ENCODE measurements at regions not wholly inside any gene's neighbourhood (a gene's known extent, or its start where the extent isn't known, plus 50 kb on each side); places are given as distances from the start of the nearest gene placed in this dataset.

DNA sequence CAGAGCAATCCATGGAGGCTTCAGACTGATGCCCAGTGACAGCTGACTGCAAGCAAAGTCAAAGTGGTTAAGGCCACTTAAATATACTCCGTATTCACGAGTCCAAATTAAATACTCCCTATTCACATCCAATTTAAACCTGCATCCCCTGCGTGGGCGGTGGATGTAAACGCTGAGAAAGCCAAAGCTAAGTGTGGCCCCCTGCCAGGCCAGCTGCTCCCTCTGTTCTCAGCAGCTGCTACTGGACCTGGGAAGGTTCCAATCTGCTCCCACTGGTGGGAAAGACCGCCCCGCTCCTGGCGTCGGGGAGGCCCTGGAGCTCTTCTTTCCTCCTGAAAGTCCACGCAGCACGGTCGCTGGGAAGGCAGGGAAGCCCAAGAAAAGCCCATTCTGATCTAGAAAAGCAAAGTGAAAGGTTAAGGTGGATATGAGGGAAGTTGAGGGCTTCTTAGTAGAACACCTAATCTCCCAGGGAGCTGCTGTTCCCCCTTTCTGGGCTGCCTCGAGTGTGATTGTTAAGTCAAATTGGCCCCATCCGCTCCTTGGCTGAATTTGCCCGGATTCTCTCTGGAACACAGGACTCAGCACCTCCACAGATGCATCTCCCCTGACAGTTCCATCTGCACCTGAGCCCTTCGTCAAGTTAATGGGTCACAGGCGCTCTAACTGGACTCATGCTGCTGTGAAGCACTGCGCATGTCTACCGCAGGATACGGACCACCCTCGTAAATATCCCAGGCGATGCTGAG, 205.5 kb downstream of the USP12 start:
- no peak for DNase-seq

DNA sequence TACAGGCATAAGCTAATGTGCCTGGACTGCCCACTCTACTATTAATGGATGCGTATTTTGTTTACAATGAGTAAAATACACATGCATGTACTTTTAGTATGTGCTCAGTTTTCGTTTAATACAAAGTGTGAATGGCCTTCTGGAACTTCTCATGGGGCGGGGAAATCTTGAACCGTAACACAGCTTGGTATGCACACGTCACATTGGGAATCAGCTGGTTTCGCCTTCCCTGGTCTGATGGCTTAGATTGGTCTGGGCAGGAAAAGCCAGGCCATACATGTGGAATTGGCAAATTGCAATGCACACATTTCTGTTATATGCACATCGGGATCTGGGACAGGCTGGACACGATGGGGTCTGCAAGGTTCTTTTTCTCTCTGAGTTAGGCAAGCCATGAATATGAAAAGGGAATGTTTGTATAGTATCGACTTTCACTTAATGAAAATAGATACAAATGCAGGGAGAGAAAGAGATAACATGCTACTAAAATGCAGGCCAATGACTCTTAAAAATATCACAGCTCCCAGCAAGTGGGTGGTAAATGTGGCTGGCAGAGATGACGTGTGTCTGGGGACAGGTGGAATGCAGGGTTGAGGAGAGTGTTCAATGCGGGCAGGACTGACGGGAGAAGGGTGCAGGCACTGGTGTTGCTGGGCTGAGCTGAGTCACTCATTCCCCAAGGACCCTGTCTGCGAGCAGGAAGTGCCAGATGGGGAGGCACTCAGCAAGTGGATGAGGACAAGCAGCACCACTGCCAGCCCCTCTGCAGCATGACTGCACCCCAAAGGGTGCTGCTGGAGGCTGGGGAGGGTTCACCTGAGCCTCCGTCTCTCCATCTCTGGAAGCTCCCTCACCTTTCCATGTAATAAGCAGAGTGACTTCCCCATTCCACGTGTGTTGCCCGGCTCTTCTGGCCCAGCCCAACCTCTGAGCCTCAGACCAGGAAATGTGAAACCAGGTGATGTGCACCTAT, 204.0 kb upstream of the GPR12 start:
- no peak for DNase-seq

DNA sequence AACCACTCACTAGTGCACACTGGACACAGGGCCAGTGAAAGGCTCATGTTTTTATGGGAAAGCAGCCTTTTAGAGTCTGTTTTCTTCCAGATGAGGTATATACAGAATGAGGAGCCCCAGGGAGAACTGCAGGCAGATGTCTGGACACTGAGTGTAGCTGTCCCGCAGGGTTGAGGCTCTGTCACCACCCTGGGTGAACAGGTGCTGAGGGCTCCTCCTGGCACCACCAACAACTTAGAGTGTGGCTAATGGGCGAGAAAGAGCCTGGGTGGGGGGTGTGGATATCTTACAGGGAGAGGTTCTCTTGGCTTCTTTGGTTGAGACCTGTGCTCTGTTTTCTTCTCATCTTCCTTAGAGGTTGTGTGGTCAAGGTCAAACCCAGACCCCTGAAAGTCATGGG, 202.1 kb upstream of the GPR12 start:
- no peak for DNase-seq

DNA sequence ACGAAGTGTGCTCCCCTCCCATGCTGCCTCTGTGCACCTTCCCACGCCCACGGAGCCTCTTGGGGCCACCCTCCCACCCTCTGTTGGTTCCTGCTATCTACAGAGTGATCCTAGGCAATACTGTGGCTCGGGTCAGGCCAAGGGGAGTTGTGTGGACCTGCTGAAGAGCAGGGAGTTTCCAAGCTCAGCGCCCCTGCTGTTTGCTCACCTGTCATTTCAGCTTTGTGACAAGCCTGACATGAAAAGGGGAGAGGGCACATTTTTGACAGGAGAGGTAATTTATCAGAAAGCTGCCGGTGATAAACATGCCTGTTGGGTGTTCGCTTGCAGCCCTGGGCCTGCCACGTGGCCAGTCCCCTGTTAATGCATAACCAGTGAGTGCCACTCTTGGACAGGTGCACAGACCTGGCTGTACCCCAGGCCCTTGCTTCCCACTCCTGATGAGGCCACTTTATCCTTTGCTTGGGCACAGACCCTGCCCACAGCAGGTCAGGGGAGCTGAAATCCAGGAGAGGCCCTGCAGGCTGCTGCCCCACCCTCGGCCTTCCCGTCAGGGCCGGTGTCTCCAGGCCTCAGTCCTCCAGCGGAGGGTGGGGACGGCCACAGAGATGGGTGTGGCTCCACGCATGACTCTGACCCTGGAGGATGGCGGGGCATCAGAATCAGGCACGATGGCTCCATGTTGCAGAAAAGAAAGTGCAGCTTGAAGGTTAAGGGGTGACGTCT, 201.5 kb upstream of the GPR12 start:
- DNase-seq = no peak

DNA sequence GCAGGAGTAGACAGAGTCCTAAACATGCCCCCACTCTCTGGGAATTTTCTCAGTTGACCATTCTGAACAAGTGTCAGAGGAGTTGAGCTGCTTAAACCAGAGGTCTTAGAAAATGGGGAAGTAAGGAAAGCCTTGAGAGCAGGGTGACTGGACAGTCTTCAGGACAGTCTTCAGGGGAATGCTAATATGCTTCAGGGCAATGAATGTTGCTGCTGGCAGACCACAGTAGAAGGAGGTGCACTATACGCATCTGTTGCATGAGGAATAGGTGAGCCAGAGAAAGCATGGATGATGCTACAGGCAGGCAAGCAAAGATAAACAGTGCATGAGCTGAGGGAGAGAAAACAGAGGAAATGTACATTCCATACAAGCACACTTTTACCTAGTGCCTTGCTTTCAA, 196.6 kb upstream of the GPR12 start:
- no peak for DNase-seq

DNA sequence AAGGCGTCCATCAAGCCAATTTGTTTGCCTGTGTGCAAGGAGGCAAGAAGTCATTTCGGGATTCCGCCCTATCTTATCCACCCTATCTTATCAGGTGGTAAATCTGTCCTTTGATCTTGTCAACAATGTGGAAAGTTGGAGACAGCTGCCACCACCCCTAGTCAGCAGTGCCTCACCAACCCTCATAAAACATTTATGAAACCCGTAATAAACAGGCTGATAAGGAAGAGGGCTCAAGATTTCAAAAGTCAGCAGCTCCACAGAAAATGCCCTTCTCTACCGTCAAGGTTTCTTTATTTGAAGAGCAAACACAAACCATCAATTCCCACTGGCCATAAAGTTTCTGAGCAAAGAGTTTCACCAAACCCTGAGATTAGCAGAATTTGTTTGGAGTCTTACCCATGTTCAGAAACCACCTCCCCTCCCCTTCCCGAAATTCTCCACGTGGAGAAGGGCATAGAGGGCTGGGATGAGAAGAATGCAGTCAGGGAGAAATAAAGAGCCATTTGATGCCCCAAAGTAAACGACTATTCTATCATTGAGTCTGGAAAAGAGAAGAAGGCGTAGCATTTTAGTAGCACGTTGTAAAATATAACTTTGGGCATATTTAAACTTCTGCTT, 196.0 kb upstream of the GPR12 start:
- no peak for DNase-seq

DNA sequence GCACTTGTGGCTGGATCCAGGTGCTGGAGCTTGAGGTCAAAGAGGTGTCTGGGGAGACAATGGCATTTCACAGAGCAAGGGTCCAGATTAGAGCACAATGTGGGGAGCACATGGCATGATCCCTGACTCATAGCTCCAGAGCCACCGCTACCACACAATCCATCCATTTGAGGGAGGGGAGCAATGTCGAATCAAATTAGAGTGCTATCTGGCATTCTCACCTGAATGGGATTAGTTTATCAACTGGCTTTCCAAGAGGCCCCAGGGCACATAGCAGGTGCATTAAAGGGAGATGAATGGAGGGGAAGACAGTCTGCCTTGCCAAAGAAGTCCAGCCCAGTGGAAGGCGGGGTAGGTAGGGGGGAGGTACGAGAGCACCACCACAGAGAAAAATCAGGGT, 194.4 kb upstream of the GPR12 start:
- DNase-seq = no peak

DNA sequence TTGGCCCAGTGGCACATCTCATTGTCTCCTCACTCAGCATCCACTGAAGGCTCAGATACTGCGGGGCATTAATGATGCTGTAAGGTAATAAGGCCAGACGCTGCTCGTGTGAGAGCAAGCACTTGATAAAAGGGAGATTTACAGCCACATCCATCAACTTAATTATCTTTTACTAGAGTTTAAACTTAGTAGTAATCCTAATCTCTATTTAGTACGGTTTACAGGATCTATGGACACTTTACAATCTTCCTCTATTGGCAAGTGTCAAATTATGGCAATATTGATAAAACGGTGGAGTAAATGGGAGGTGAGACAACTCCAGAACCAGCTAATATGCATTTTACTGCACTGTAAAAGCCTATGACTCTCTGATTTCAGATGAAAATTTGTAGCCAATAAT, 192.7 kb upstream of the GPR12 start:
- DNase-seq = no peak

DNA sequence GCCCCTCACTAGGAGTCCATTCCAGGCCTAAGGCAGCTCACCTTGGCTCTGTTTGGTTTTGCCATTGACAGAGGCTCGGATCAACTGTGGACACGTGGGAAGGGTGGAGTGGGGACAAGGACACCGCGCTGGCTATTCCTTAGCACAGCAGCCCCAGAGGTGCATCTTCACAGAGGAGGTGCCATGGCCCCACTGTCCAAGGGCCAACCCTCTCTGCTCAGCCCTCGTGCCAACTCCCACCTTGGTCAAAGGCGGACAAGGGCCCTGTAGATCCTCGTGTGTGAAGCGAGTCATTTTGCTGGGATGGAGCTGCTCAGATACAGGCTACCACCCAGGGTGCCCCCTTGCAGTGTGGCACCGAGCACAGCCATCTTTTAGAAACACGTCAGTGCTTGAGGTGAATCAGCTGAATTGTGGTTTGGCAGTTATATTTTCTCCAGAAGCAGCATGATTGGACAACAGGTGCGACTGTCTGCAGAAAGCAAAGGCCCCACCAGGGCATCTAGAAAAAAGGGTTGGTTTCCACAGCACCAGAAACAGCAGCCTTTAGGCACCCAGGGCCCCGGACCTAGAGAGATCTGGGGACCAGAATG, 192.1 kb upstream of the GPR12 start:
- DNase-seq = no peak

DNA sequence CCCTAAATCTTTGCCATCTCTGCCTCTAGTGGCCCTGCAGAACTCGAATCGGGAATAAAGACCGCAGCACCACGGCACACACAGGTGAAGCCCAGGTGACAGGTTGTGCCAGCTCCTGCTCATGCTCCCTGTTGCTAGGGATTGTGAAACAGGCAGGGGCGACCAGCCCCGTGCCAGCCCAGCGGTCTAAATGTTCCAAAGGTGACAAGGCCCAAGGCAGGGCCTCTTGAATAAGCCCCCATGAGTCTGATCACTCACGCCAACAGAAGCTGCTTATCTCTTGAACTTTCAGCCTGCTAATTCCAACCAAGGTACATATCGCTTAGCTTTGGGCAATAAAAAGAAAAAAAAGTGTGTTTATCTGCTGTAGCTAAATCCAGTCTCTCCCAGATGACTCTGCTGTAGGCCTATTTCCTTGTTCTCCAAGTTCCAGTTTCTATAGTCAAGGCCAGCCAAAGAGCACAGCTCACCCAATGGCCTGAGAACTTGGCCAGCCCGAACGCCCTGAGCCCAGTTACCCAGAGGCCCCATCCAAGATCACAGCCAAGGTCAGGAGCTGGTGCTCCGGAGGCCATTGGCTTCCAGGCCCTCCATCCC, 191.1 kb upstream of the GPR12 start:
- DNase-seq = no peak

DNA sequence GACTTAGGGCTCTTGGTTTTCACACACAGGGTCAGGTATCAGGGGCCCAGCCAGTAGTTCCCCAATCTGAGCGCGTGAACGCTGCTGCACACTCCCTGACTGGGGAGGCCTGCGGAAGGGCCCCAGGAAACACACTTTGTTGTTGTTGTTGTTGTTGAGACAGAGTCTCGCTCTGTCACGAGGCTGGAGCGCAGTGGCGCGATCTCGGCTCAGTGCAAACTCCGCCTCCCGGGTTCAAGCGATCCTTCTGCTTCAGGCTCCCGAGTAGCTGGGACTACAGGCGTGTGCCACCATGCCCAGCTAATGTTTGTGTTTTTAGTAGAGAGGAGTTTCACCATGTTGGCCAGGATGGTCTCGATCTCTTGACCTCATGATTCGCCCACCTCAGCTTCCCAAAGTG, 190.4 kb upstream of the GPR12 start:
- DNase-seq = no peak

DNA sequence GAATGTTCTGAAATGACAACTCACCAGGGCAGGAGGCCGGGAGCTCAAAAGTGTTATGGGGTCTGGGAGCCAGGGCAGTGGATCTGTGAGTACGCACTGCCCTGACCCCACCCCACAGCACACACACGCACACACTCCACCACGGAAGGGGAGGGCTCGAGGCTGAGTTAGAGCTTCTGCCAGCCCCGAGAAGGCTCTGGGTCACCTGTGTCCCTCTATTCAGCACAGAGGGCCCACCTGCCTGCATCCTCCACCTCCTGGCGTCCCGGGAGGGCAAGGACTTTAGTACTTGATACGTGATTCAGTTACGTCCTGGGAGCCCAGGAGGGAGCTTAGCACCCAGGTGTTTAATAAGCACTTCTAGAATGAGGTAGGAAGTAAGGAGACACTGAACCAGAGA, 190.0 kb upstream of the GPR12 start:
- no peak for DNase-seq

DNA sequence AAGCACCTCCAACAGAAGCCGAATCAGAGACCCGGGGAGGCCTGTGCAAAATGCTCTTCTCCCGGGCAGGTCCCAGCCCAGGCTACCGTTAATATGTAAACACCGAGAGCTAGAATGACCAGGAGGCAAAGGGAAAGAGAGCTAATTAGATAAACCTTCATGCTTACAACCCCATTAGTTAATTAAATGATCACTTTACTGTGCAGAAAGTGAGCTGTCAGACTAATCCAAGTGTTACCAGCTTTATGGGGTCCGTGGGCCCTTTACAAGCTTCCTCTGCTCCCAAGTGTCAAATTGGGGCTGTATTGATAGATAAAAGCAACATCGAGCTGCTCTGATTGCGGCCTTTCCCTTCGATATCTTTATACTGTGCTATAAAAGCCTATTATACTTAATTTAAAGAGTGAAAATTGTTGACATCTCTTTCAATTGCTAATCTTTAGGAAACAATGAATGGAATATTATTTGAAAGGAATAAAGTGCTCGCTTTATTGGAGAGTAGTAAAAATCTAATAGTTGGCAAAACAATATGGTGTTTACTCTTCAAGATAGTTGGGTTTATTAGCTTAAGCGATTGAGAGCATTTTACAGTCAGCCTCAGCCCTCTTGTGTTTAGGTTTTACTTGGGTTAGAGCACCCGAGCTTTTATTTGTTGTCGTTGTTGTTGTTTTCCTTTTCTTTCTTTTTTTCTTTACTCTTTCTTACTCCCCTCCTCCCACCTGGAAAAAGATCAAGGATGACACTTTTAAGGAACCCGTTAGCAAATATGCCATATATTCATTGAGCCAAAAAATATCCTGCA, 189.3 kb upstream of the GPR12 start:
- DNase-seq = no peak

DNA sequence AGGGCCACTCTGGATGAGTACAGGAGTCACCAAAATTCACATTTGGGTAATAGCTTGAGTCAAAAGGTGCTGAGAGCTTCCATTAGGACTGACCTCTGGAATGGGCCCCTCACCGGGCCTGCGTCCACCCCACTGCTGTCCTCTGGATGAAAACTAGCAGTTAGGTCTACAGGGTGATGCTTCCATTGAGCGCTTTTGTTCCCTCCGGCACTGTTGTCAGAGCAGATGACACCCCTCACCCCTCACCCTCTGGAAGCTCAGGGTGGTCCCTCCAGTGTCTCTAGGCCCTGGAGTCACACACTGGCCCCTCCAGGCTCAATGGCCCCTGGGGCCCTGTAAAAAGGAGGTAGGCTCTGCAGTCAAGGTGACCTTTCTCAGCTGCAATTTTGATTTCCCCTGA, 187.8 kb upstream of the GPR12 start:
- DNase-seq = no peak

DNA sequence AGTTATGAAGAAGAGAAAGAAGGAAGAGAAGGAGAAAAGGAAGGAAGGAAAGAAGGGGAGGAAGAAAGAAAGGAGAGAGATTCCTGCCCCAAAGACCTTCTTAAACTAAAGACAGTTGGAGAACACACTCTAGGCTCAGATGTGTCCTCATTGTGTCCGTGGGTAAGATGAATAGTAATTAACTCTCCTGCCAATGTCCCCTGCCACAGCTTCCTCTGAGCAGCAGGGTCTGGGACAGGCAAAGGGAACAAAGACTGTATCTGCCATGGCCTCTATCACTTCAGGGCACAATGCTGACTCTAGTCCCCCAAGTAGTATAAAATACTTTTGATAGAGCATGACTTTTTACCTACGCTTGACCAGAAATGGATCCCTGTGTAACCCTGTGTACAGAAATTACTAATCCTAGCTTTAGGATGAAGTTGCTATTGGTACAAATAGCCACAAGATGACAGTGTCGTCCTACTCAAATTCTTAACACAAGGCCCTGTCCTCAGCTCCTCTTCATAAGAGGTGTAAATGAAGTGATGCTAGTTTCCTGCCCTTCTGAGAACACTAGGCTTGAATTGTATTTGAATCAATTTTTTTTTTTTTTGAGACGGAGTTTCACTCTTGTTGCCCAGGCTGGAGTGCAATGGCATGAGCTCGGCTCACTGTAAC, 186.2 kb upstream of the GPR12 start:
- no peak for DNase-seq

DNA sequence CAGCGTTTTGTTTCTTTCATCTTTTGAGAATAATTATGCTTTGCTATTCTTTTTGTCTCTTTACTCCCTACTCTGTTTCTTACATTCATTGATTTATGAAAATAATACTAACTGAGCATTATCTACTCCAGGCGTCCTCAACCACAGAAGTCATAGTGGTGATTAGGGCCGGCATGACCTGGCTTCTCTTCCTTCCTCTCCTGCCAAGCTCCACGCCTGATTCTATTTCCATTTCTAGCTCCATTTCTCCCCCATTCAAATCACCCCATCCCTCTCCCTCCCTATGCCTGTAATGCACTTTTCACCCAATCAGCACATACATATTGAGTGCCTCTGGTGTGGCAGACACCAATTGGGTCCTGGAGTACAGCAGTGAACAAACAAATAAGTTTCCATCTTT, 183.2 kb upstream of the GPR12 start:
- no peak for DNase-seq

DNA sequence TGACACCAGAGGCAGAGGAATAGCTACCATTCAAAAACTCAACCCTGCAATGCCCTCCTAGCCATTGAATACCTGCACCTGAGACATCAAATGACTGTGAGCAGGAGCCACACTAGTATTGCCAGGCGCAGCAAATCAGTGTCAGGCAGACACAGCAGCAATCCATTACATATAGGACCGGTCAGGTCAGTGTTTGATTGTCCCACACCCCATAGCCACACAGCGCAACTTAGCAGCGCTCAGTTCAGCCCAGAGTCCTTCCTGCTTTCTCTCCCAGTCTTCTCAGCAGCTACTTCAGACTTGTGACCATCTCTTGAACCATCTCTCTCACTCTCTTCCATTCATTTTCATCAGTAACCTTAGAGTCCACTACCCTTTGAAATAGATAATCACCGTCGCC, 181.6 kb upstream of the GPR12 start:
- DNase-seq = no peak

DNA sequence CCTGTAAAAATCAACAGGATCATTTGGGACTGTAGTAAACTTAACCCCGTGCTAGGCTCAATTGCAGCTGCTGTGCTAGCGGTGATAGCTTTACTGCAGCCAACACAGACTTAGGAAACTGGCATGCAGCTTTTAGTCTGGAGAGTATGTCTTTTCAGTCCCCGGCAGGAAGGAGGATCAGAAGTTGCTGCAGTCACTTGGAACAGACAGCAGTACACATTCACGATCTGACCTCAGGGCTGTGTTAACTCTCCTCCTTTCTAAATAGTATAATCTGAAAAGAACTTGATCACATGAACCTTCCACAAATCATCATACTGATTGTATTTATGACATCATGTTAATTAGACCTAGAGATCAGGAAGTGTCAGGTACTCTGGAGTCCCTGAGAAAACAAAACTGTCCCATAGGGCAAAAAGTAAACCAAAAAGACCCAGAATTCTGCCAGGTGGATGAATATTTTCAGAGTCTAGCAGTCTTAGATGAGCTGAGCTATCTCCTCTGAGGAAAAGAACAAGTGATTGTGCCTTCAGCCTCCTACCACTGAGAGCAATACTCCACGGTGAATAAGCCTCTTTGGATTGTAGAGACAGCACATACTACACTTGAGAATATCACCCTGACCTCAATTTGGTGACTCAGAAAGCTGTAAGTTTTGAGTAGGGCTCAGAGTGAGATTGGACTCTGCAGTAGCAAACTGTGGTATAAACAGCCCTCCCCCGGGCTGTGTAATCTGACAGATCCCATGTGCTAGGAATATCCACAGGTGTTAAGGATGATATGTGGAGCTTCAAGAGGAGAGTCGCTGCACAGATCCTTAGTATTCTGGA, 181.0 kb upstream of the GPR12 start:
- no peak for DNase-seq

DNA sequence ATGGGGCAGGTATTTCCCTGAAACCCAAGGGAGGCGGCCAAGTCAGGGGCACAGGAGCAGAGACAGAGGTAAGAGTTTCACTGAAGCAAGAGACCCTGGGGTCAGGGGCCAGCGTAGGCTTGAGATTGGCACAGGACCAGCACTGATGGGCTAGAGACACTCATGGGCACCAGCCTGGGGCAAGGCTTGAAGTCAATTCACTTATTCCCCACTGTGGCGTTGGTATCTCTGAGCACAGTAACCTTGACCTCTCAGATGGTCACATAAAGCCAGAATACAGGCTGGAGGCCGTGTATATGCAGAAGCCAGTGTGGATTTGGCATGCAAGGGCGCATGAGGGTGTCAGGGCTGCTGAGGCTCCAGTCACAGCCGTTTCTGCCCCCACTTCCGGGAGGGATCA, 173.5 kb upstream of the GPR12 start:
- no peak for DNase-seq

DNA sequence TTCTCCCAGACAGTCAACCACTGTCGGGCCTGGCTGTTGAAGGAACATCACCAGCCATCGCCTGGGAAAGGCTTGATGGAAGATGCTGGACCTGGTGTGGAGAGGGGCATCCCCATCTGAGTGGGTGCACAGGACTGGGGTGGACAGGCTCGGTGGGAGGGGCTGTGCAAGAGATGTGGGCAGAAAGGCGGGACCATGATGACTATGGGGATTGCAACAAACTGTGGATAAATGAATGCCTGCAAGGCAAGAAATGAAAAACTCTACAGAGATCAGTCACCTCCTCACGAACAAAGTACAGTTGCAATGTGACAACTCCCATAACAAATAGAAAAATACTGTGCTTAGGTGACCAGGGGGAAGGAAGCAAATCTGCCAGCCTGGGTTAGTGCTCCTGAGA, 171.9 kb upstream of the GPR12 start:
- no peak for DNase-seq

Measured in stimulated activated CD4-positive, alpha-beta T cell treated with anti-CD3 and anti-CD28 coated beads, Interleukin-15, amount 100 ng/mL, for 24 hours (primary cell).